NCI-H2029 (cell line): ENCODE measurements at regions not wholly inside any gene's neighbourhood (a gene's known extent, or its start where the extent isn't known, plus 50 kb on each side); places are given as distances from the start of the nearest gene placed in this dataset.

Experiments used
- DNase-seq: peaks from one replicate; lab custom pipeline; 2025; lab: John Stamatoyannopoulos, UW

DNA sequence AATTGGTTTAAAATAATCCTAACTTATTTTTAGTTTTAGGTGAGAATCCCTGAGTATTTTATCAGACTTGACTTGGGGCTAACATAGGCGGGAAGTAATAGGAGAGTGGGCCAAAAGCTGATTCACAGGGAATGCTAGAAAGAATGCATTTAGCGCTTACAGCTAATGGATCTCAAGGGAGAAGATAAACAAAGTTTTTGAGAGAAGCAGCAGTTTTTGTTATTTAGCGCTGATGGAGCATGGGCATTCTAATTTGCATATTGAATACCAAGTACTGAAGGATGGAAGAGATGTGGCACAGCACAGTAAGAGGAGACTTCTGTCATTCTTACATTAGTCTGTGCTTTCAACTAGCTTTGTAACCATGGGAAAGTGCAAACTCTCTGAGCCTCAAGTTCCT is 436.0 kb upstream of the FBXO33 start:
- DNase-seq, result no peak

DNA sequence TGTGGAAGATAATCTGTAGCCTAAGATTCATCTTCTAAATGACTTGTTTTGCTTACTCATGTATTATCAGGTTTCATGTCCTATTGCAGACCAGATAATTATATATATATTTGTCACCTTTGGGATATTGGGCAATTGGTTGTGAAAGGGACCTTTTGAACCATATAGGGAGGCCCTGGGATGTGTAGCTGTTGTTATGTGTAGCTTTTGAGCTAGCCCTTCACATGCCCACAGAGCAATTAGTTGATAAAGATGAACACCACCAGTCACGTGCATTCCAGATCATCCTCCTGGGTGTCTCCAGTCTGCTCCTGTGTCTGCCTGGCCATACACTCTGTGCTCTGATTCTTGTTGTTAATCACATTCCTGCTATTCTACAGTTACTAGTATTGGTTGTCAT is 431.2 kb upstream of the FBXO33 start:
- no peak for DNase-seq

DNA sequence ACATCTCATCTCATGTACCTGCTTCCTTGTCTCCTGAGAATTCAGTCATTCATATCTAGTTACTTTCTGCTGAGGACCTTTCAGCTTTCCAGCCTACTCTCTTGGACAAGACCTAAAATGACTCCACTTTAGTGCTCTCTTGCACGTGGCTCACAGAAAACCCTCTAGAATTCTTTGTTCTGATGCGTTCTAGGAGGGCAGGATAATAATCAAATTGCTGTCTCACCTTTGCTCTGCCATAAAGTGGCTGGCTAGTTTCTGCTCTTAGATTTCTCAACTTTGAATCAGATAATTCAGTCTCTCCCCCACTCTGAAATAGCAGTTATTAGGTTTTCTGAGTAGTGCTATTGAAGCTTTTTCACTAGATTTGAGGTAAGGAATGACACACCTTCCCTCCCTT is 429.5 kb upstream of the FBXO33 start:
- no peak for DNase-seq

GRCh38 chr14:39861229-39861600 is 429.0 kb upstream of the FBXO33 start:
- no peak for DNase-seq

- no peak for DNase-seq
These were observed 428.5 kb upstream of the FBXO33 start for GRCh38 chr14:39860596-39861228.

GRCh38 chr14:39859314-39859713 is 427.1 kb upstream of the FBXO33 start:
- DNase-seq, result no peak

DNA sequence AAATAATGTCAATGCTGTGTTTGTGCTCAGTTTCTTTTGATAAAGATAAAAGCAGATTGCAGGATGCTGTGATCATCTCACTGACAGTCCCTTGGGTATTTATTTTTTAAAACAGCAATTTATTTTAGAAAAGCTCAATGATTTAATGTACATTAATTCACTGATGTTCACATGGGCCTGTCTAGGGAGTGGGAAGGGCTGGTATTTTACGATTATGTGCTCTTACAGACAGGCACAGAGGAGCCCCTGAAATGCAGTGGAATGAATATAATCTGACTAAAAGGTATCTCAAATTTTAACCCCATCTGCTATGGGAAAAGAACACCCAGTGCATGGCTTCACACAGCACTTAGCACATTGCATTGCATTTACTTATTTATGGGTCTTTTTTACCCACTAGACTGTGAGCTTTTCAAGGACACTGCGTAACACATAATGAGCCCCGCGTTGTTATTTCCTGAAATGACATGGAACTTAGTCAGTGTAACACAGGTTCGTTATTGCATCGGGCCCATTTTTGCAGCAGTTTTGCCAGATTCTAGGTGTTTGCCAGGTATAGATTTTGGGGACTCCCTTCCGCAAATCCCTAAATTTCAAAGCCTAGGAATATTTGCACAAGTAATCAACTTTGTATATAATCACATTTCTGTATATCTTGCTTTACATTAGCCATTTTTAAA is 425.3 kb upstream of the FBXO33 start:
- no peak for DNase-seq

- no peak for DNase-seq
These were observed 421.2 kb upstream of the FBXO33 start for GRCh38 chr14:39853441-39853840.

DNA sequence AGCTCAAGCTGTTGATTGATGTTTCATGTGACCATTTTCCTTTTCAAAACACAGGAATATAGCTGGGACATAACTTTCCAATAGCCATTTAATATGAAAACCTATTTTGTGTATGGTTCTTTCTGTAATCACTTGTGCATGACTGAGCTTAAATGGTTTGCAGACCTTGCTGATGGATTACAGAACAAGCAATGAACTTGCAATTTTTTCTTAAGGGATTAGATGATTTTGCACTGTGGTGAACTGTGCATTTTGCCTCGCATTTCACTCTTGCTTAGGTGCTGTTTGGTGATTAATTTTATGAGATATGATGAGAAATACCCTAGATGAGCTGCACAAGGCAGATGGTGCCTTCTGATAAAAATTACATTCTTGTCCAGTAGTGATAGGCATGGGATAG is 419.0 kb upstream of the FBXO33 start:
- no peak for DNase-seq

DNA sequence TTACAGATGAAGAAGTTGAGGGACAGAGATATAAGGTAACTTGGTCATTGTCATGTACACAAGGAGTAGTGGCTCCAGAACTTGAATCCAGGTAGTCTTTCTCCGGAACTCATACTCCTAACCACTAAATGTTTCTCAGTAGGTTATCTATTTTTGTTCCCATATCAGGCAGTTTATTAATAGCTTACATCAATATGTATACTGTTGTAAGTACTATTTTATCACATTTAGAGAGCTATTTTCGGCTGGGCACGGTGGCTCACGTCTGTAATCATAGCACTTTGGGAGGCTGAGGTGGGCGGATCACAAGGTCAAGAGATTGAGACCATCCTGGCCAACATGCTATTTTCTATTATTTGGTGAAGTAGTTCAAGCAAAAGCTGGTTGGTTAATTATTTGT is 415.6 kb upstream of the FBXO33 start:
- DNase-seq, result no peak

- no peak for DNase-seq
These were observed 415.0 kb upstream of the FBXO33 start for GRCh38 chr14:39847194-39847593.

DNA sequence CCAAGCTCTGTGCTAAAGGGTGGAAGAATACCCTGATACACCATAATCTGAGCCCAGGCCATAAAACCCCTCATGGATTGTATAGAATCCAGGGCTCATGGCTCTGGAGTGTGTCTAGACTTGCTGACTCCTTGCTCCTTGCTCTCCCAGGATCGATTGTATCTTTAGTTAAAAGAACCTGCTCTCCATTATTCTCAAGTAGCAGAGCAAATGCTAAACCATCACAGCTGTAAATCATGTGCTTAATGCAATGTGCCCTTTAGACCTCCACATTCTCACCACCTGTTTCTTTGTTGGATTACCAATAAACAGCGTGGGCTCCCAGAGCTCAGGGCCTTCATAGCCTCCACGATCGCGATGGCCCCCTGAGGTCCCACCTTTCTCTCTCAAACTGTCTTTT is 411.6 kb upstream of the FBXO33 start:
- no peak for DNase-seq

DNA sequence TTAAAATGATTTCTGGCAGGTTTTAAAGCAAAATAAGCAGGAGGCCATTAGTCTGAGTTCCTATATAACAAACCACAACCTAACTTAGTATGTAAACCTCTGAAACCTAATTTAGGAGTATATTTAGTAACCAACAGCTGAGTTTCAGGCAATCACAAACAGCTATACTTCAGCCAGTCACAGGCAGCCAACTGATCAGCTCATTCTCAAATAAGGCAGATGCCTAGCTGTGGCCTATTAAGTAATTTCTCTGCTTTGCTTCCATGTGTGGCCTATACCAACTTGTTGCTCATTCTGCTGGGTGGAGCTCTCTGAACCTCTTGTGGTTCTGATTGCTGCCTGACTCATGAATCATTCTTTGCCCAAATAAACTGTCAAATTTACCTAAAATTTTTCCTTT is 408.9 kb upstream of the FBXO33 start:
- DNase-seq, result no peak

DNA sequence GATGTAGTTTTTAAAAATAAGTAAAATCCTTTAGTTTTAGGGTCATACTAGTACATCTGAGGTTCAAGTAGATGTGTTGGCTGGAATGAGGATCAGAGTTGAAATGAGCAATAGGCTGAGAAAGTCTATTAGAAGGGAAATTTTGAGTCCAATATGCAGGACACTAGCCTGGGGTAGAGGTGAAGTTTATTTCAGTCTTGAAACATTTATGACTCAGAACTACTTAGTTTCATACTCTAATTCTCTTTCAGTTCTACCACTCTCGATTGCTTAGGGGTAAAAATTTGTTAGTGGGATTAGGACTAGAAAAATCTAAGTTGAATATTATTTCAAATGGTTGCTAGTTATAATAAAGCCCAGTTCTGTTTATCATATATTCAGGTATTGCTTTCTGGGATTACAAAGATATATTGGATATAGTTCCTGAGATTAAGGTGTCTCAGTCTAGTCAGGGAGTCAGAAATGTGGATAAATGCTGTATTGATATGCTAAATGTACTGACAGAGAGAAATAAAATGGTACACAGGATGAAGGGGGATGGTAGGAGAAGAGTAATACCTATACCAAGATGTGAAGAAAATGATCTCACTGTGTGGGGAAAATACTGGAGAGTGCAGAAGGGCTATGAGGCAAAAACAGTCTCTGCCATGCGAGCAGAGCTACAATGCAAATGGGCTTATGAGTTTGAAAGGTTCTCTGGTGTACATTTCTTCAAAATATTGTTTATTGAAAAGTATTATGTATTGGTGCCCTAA is 395.8 kb upstream of the FBXO33 start:
- no peak for DNase-seq

- DNase-seq, result no peak
These were observed 380.5 kb upstream of the FBXO33 start for GRCh38 chr14:39812532-39813320.

DNA sequence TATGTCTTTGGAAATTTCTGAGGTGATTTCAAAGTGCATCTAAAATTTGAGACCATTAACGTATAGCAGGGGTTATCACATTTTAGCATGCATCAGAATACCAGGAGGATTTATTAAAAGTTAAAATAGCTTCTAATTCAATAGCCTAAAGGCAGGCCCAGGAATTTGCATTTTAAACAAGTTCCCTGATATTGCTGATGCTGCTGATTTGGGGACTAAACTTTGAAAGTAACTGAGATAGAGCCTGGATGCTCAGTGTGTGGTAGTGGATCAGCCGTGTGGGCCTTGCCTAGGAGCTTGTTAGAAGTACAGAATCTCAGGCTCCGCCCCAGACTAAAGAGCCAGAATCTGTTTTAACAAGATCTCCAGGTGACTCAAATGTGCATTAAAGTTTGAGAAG is 375.0 kb upstream of the FBXO33 start:
- DNase-seq, result no peak

DNA sequence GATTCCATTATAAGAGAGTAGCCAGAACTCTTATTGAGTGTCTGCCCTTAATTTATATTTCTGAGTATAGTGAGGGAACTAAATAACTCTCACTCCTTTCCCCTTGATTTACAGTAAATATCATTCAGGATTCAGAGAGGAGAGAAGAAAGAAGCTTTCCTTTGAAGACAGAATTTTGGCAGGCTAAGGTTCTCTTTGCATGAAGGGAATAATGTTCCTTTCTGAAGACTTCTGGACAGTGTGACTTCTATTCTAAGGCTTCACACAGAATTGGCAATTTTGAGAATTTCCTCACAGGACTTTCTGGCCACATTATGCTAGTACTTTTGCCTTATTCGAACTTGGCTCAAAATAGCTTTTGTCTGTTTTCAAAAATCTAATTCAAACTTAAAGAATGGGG is 352.2 kb upstream of the FBXO33 start:
- no peak for DNase-seq

GRCh38 chr14:39781466-39781865 is 349.2 kb upstream of the FBXO33 start:
- no peak for DNase-seq

GRCh38 chr14:39773387-39774126 is 341.3 kb upstream of the FBXO33 start:
- no peak for DNase-seq

GRCh38 chr14:39772627-39773026 is 340.4 kb upstream of the FBXO33 start:
- DNase-seq, result no peak

- no peak for DNase-seq
These were observed 336.4 kb upstream of the FBXO33 start for GRCh38 chr14:39768589-39768988.
